ENCODE measurements at regions not wholly inside any gene's neighbourhood (a gene's known extent, or its start where the extent isn't known, plus 50 kb on each side); places are given as distances from the start of the nearest gene placed in this dataset.

DNA sequence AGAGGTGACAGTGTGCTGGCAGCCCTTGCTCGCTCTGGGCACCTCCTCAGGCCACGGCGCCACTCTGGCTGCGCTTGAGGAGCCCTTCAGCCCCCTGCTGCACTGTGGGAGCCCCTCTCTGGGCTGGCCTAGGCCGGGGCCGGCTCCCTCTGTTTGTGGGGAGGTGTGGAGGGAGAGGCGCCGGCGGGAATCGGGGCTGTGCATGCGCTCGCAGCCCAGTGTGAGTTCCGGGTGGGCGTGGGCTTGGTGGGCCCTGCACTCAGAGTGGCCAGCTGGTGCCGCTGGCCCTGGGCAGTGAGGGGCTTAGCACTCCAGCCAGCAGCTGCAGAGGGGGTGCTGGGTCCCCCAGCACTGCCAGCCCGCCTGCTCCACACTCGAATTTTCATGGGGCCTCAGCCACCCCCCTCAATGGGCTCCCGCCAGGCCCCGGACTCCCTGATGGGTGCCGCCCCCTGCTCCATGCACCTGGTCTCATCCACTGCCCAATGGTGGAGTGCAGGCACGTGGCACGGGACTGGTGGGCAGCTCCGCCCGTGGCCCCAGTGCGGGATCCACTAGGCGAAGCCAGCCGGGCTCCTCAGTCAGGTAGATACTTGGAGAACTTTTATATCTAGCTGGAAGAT, 96.7 kb upstream of the BET1 start:
- Histone ChIP-seq H3K4me3 (ENCODE audit: extremely low read depth in 1 of 4, insufficient read depth in 2 of 4, low read depth in 3 of 4, low read length in 4 of 4) (no peak overlapping the region), H3K18ac (ENCODE audit: extremely low read depth, low read length) (no peak overlapping the region), H3K4me2 (ENCODE audit: insufficient read depth in 1 of 2, low read depth in 2 of 2, low read length in 2 of 2) (no peak overlapping the region), H3K14ac (ENCODE audit: insufficient read length) (no peak overlapping the region), H3K9ac (replicated peaks in 1 of 4; ENCODE audit: extremely low read depth in 1 of 4, low read depth in 3 of 4, low read length in 3 of 4) (no peak overlapping the region), H2BK120ac (replicated peaks; ENCODE audit: low read depth, low read length) (no peak overlapping the region), H3K9me3 (ENCODE audit: insufficient read depth in 2 of 2, low read depth in 1 of 2, low read length in 1 of 2) (peaks cover 4 to 11% of the 10 kb centered on the region in 2 experiments; a peak in 3 of 4 replicates), H2AK5ac (ENCODE audit: low read depth, low read length) (no peak overlapping the region), H3K27me3 (replicated peaks in 1 of 4; ENCODE audit: control insufficient read depth in 3 of 4, extremely low read depth in 1 of 4, insufficient read depth in 3 of 4, low read length in 3 of 4) (no peaks in the 10 kb centered on the region), H3K4ac (replicated peaks; ENCODE audit: insufficient read length, low read depth, low read length) (no peak overlapping the region), H2BK5ac (ENCODE audit: low read depth, low read length) (no peak overlapping the region), H2BK20ac (ENCODE audit: low read length) (no peak overlapping the region), H4K91ac (replicated peaks; ENCODE audit: insufficient read length, low read length) (no peak overlapping the region), H3K56ac (replicated peaks; ENCODE audit: insufficient read length, low read depth, low read length) (no peak overlapping the region), H3K27ac (ENCODE audit: low read depth, low read length) (no peak overlapping the region), H4K20me1 (replicated peaks in 1 of 2; ENCODE audit: control insufficient read depth in 1 of 2, insufficient read depth in 2 of 2, low read length in 2 of 2) (no peaks in the 10 kb centered on the region), H3K4me1 (replicated peaks in 1 of 4; ENCODE audit: control insufficient read depth in 3 of 4, insufficient read depth in 4 of 4, low read length in 3 of 4) (no peaks in the 10 kb centered on the region), H3K23ac (ENCODE audit: insufficient read length) (no peak overlapping the region), H3K23me2 (ENCODE audit: low read depth, low read length) (no peaks in the 10 kb centered on the region), H3K79me2 (ENCODE audit: control insufficient read depth in 1 of 2, insufficient read depth in 2 of 2, low read length in 2 of 2) (no peaks in the 10 kb centered on the region), H3K36me3 (ENCODE audit: control insufficient read depth in 2 of 4, insufficient read depth in 4 of 4, low read length in 3 of 4) (peaks cover 0 to 7% (median 0%) of the 10 kb centered on the region in 4 experiments; a peak in 1 of 8 replicates), H2BK12ac (ENCODE audit: low read depth, low read length) (no peak overlapping the region), H4K8ac (ENCODE audit: extremely low read depth, insufficient read depth, low read length) (no peak overlapping the region), H2BK15ac (ENCODE audit: low read length) (no peak overlapping the region), H4K5ac (ENCODE audit: insufficient read length, low read depth, low read length) (no peak overlapping the region), H2AFZ (ENCODE audit: low read length) (no peak overlapping the region), H3K79me1 (ENCODE audit: low read depth, low read length) (no peaks in the 10 kb centered on the region)
- WGBS, 2 experiments (ENCODE audit: extremely low coverage in 1 of 2, insufficient coverage in 1 of 2, insufficient read length in 1 of 2, insufficient replicate concordance in 2 of 2, low coverage in 1 of 2, low lambda C conversion rate in 2 of 2, missing lambda C conversion rate in 1 of 2) = 90% methylated on average over 24 of the region's 27 CpGs; no CpG with 5 or more reads in 1 of the 2 experiments
- DNase-seq (ENCODE audit: low read depth in 1 of 2, low spot score in 2 of 2) (no peak), FAIRE-seq (no peak)
- ChIA-PET POLR2A (ENCODE audit: partially characterized antibody) (no interaction called here), CTCF (ENCODE audit: partially characterized antibody) (interaction anchor here (1.6 kb wide), 1 partner anchor 14 kb away, joined by 6 read pairs; no protein-coding TSS in a partner anchor)
- TF ChIP-seq NRF1 (IDR thresholded peaks at IDR 0.05; ENCODE audit: low read depth, low read length) = no peak
- TF ChIP-seq, protein P1, sequence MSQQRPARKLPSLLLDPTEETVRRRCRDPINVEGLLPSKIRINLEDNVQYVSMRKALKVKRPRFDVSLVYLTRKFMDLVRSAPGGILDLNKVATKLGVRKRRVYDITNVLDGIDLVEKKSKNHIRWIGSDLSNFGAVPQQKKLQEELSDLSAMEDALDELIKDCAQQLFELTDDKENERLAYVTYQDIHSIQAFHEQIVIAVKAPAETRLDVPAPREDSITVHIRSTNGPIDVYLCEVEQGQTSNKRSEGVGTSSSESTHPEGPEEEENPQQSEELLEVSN (IDR thresholded peaks at IDR 0.05) = no peak
- TF ChIP-seq, protein P2, sequence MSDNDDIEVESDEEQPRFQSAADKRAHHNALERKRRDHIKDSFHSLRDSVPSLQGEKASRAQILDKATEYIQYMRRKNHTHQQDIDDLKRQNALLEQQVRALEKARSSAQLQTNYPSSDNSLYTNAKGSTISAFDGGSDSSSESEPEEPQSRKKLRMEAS (IDR thresholded peaks at IDR 0.05) = no peak
- TF ChIP-seq CHD2 (IDR thresholded peaks at IDR 0.05; ENCODE audit: low read length) = no peak
- no peak for TF ChIP-seq EP300 (IDR thresholded peaks at IDR 0.05; ENCODE audit: borderline replicate concordance in 1 of 2, low read depth in 2 of 2, low read length in 2 of 2)
- no peak for TF ChIP-seq TAF1 (IDR thresholded peaks at IDR 0.05; ENCODE audit: low read depth, low read length)
- no peak for TF ChIP-seq SIRT6 (IDR thresholded peaks at IDR 0.05; ENCODE audit: low read length)
- no peak for TF ChIP-seq KDM5A (IDR thresholded peaks at IDR 0.05; ENCODE audit: low read length)
- no peak for TF ChIP-seq JUN (IDR thresholded peaks at IDR 0.05; ENCODE audit: low read depth, low read length)
- TF ChIP-seq POLR2AphosphoS5 (IDR thresholded peaks at IDR 0.05; ENCODE audit: low read depth, low read length) = no peak
- no peak for TF ChIP-seq PHF8 (conservative IDR thresholded peaks at IDR 0.05; ENCODE audit: low read depth, low read length)
- TF ChIP-seq SP1 (IDR thresholded peaks at IDR 0.05; ENCODE audit: low read depth, low read length) = no peak
- TF ChIP-seq CEBPB (IDR thresholded peaks at IDR 0.05; ENCODE audit: low read depth, low read length) = no peak
- TF ChIP-seq RAD21 (IDR thresholded peaks at IDR 0.05 in 1 of 2, conservative IDR thresholded peaks at IDR 0.05 in 1 of 2; ENCODE audit: low read depth in 2 of 2, low read length in 2 of 2) = no peak

Measured in H1 (cell line).